ENCODE measurements at regions not wholly inside any gene's neighbourhood (a gene's known extent, or its start where the extent isn't known, plus 50 kb on each side); places are given as distances from the start of the nearest gene placed in this dataset.
A peak's percentile ranks its signal among the peaks of the same experiment; 100 is the strongest.

DNA sequence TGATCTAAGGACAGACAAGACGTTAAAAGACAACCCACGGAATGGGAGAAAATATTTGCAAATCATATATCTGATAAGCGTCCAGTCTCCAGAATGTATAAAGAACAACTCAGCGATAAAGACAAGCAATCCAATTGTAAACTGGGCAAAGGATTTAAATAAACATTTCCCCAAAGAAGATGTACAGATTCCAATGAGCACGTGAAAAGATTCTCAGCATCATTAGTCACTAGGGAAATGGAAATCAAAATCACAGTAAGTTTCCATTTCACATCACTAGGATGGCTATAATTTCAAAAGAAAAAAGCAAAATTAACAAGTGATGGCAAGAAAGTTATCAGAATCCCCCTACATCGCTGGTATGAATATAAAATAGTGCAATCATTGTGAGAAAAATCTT is 316.1 kb downstream of the SFMBT2 start:
- 70 to 80% (median 72%) methylated on average over 6 of the region's 6 CpGs for WGBS, 4 donors
- Histone ChIP-seq H3K36me3 (no peaks in the 10 kb centered on the region), H3K9me3 (no peaks in the 10 kb centered on the region), H3K4me3 (no peak overlapping the region), H3K27ac (no peak overlapping the region), H3K27me3 (no peaks in the 10 kb centered on the region), H3K4me1 (no peaks in the 10 kb centered on the region)
- ATAC-seq, result no peak
- no peak for TF ChIP-seq POLR2A (IDR thresholded peaks at IDR 0.05)
- TF ChIP-seq CTCF (IDR thresholded peaks at IDR 0.05), result no peak
- intact Hi-C loops (cut with DNase I), result no loop called here
- no peak for DNase-seq

- Histone ChIP-seq H3K27ac (no peak overlapping the region), H3K4me3 (no peak overlapping the region), H3K27me3 (no peaks in the 10 kb centered on the region), H3K4me1 (no peaks in the 10 kb centered on the region), H3K9me3 (no peaks in the 10 kb centered on the region), H3K36me3 (no peaks in the 10 kb centered on the region)
- intact Hi-C loops (cut with DNase I), result no loop called here
- 87 to 92% (median 88%) methylated on average over 5 of the region's 5 CpGs for WGBS, 4 donors
- no peak for ATAC-seq
- no peak for TF ChIP-seq POLR2A (IDR thresholded peaks at IDR 0.05)
- TF ChIP-seq CTCF (IDR thresholded peaks at IDR 0.05), result no peak
- no peak for DNase-seq
Observed at GRCh38 chr10:7093368-7093767, 317.5 kb downstream of the SFMBT2 start.

DNA sequence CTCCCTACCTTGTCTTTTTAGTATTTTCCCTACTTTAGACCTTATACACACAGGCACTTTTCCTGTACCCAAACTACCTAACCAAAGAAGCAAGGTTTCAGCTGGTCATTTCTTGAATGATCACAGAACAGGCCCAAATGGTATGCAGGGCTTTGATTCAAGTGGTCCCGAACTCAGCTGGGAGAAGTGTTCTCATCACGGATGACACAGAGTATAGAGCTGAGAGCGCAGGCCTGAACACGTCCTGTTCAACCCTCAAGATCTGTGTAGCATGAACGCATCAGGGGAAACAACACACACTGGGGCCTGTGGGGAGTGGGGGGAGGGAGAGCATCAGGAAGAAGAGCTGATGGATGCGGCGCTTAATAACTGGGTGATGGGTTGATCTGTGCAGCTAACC is 318.2 kb downstream of the SFMBT2 start:
- TF ChIP-seq CTCF (IDR thresholded peaks at IDR 0.05), result no peak
- TF ChIP-seq POLR2A (IDR thresholded peaks at IDR 0.05), result no peak
- Histone ChIP-seq H3K4me3 (no peak overlapping the region), H3K36me3 (no peaks in the 10 kb centered on the region), H3K4me1 (no peaks in the 10 kb centered on the region), H3K9me3 (no peaks in the 10 kb centered on the region), H3K27me3 (no peaks in the 10 kb centered on the region), H3K27ac (no peak overlapping the region)
- DNase-seq, result no peak
- intact Hi-C loops (cut with DNase I), result no loop called here
- WGBS, 4 donors, result 88 to 94% (median 91%) methylated on average over 7 of the region's 7 CpGs
- no peak for ATAC-seq

DNA sequence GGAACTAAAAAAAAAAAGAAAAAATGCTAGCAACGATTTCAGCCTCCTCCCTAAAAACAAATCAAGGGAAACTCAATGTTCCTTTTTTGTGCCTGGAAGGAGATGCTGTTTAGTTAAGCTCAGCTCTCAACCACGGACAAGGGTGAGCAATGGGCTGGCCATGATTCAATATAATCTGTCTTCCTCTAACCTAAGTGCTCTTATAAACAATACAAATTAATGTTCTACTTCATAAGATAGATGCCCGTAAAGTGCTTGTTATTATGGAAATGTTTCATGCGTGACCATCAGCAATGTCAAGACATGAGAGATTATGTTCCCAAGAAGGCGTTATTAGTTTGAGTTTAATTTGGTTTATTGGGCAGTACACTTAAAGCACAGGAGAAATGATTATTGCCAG is 320.3 kb downstream of the SFMBT2 start:
- Histone ChIP-seq H3K9me3 (no peaks in the 10 kb centered on the region), H3K27ac (no peak overlapping the region), H3K4me1 (peaks cover 0 to 8% (median 0%) of the 10 kb centered on the region in 12 donors), H3K36me3 (no peaks in the 10 kb centered on the region), H3K27me3 (no peaks in the 10 kb centered on the region), H3K4me3 (no peak overlapping the region)
- intact Hi-C loops (cut with DNase I), result no loop called here
- 63 to 75% (median 68%) methylated on average over 5 of the region's 5 CpGs for WGBS, 4 donors
- TF ChIP-seq POLR2A (IDR thresholded peaks at IDR 0.05) (no peak), CTCF (IDR thresholded peaks at IDR 0.05) (no peak)
- DNase-seq, result no peak
- peak in 1 of 4 donors; percentile 42 for ATAC-seq
